ENCODE measurements at regions not wholly inside any gene's neighbourhood (a gene's known extent, or its start where the extent isn't known, plus 50 kb on each side); places are given as distances from the start of the nearest gene placed in this dataset.

- TF ChIP-seq SUZ12 (IDR thresholded peaks at IDR 0.05; ENCODE audit: extremely low read depth, insufficient read depth, insufficient read length) (no peak), YY1 (IDR thresholded peaks at IDR 0.05; ENCODE audit: insufficient read depth, insufficient read length) (no peak), ZNF274 (IDR thresholded peaks at IDR 0.05; ENCODE audit: low read depth, low read length) (no peak)
Observed at GRCh38 chr12:83462419-83462818, 775.7 kb downstream of the TMTC2 start.
